WTC11 (cell line): ENCODE measurements at regions not wholly inside any gene's neighbourhood (a gene's known extent, or its start where the extent isn't known, plus 50 kb on each side); places are given as distances from the start of the nearest gene placed in this dataset.

Experiments
- CBFB ChIP-seq: sonication (generic); formaldehyde crosslinking; IDR thresholded peaks from 2 replicates; pipeline ENCODE4 v1.8.1; 2022; ENCODE audit warnings: mild to moderate bottlenecking, low read depth, missing genetic modification reagents
- ESRRA ChIP-seq: sonication (generic); formaldehyde crosslinking; IDR thresholded peaks from 2 replicates; pipeline ENCODE4 v1.8.1; 2022; ENCODE audit warnings: mild to moderate bottlenecking, missing genetic modification reagents, borderline replicate concordance
- IRF2 ChIP-seq: sonication (generic); formaldehyde crosslinking; IDR thresholded peaks from 2 replicates; pipeline ENCODE4 v1.8.0; 2022; ENCODE audit warnings: low read depth, missing genetic modification reagents, borderline replicate concordance
- ZNF263 ChIP-seq: sonication (generic); formaldehyde crosslinking; IDR thresholded peaks from 2 replicates; pipeline ENCODE4 v1.8.1; 2022; ENCODE audit warnings: low read depth, mild to moderate bottlenecking, moderate library complexity, missing genetic modification reagents
- TF ChIP-seq, protein P1 (sequence below): fragments of 200-600 bp; IDR thresholded peaks from 2 replicates; pipeline ENCODE4 v1.8.0; 2022; ENCODE audit warnings: antibody characterized with exemption

DNA sequence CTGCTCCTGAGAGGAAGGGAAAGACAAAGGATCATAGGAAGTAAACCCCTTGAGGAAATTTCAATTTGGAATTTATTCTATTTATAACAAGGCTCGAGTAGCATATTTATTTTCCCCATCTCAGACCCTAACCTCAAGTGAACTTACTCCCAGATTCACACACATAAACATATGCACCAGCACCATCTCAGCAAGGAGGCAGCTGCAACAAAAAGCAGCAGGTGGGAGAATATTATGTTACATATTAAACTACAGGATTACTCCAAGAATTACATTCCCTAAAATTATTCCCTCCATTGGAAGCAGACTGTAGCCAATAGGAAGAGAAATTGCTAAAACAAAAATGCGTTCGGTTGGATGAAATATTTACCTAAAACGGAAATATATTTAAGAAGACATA is 108.4 kb upstream of the PRSS3 start:
- no peak for TF ChIP-seq ZNF263 (CRISPR knock-in tag)
- TF ChIP-seq CBFB (CRISPR knock-in tag), result no peak
- TF ChIP-seq, protein P1, sequence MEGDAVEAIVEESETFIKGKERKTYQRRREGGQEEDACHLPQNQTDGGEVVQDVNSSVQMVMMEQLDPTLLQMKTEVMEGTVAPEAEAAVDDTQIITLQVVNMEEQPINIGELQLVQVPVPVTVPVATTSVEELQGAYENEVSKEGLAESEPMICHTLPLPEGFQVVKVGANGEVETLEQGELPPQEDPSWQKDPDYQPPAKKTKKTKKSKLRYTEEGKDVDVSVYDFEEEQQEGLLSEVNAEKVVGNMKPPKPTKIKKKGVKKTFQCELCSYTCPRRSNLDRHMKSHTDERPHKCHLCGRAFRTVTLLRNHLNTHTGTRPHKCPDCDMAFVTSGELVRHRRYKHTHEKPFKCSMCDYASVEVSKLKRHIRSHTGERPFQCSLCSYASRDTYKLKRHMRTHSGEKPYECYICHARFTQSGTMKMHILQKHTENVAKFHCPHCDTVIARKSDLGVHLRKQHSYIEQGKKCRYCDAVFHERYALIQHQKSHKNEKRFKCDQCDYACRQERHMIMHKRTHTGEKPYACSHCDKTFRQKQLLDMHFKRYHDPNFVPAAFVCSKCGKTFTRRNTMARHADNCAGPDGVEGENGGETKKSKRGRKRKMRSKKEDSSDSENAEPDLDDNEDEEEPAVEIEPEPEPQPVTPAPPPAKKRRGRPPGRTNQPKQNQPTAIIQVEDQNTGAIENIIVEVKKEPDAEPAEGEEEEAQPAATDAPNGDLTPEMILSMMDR, result no peak
- TF ChIP-seq IRF2, result no peak
- TF ChIP-seq ESRRA (CRISPR knock-in tag), result no peak
